ENCODE measurements at regions not wholly inside any gene's neighbourhood (a gene's known extent, or its start where the extent isn't known, plus 50 kb on each side); places are given as distances from the start of the nearest gene placed in this dataset.

DNA sequence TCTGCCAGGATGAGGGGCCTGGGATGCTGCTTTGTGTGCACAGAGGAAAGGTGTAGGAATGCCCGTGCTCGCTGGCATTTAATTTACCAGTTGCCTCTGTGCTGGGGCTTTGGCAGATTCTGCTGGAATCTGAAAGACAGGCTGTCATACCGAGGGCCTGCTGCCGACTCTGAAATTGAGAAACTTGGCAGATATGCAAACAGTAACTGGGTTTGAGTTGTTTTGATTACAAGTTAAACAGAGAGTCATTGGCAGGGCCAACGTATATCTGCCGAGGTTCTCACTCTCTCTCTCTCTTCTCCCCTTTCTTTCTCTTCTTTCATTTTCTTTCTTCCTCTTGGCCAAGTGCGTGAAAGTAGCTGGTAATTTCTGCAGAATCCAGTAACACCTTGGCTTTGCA lies 618.7 kb downstream of the VRK1 start:
- Histone ChIP-seq H3K4me1 (no peaks in the 10 kb centered on the region), H3K27ac (no peak overlapping the region), H3K9me3 (no peaks in the 10 kb centered on the region), H3K36me3 (no peaks in the 10 kb centered on the region), H3K27me3 (peaks cover 17% of the 10 kb centered on the region), H3K4me3 (replicated peaks in 1 of 3) (no peak overlapping the region)
- no peak for DNase-seq
- intact Hi-C loops (cut with DNase I), result no loop called here
- TF ChIP-seq POLR2A (IDR thresholded peaks at IDR 0.05), result no peak
- TF ChIP-seq, protein P1, sequence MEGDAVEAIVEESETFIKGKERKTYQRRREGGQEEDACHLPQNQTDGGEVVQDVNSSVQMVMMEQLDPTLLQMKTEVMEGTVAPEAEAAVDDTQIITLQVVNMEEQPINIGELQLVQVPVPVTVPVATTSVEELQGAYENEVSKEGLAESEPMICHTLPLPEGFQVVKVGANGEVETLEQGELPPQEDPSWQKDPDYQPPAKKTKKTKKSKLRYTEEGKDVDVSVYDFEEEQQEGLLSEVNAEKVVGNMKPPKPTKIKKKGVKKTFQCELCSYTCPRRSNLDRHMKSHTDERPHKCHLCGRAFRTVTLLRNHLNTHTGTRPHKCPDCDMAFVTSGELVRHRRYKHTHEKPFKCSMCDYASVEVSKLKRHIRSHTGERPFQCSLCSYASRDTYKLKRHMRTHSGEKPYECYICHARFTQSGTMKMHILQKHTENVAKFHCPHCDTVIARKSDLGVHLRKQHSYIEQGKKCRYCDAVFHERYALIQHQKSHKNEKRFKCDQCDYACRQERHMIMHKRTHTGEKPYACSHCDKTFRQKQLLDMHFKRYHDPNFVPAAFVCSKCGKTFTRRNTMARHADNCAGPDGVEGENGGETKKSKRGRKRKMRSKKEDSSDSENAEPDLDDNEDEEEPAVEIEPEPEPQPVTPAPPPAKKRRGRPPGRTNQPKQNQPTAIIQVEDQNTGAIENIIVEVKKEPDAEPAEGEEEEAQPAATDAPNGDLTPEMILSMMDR (IDR thresholded peaks at IDR 0.05), result no peak
- 25 to 29% methylated on average over 7 of the region's 7 CpGs for WGBS, 2 donors

GRCh38 chr14:97416550-97416949 lies 619.4 kb downstream of the VRK1 start:
- WGBS, 2 donors, result 90 to 92% methylated on average over 5 of the region's 5 CpGs
- Histone ChIP-seq H3K27ac (no peak overlapping the region), H3K27me3 (peaks cover 17% of the 10 kb centered on the region), H3K4me3 (replicated peaks in 1 of 3) (no peak overlapping the region), H3K36me3 (no peaks in the 10 kb centered on the region), H3K4me1 (no peaks in the 10 kb centered on the region), H3K9me3 (no peaks in the 10 kb centered on the region)
- TF ChIP-seq, protein P1 (IDR thresholded peaks at IDR 0.05), result no peak
- no peak for TF ChIP-seq POLR2A (IDR thresholded peaks at IDR 0.05)
- intact Hi-C loops (cut with DNase I), result no loop called here
- no peak for DNase-seq

DNA sequence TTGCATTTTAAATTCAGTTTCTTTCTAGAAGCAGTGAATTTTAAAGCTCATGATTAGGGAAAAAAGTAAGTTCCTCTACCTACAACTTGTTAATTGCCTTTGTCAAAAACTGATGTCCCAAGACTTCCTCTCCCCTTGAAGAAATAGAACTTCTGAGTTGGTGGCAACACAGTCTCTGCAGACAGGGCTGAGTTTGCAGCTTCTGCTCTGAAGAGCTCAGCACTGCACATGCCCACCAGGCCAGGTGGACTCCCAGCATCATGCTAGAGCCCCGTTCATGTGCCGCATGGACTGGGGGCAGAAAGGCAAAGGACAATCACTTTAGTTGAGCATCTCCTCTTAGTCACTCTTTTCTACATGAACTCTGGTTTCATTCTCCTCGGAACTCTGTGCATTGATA lies 620.1 kb downstream of the VRK1 start:
- no peak overlapping the region for H3K27ac ChIP-seq
- H3K4me1 ChIP-seq, result no peaks in the 10 kb centered on the region
- intact Hi-C loops (cut with DNase I), result no loop called here
- H3K9me3 ChIP-seq, result no peaks in the 10 kb centered on the region
- DNase-seq, result no peak
- no peaks in the 10 kb centered on the region for H3K36me3 ChIP-seq
- H3K4me3 ChIP-seq (replicated peaks in 1 of 3), result no peak overlapping the region
- whole genome bisulfite sequencing, 2 donors, result 91 to 95% methylated on average over 3 of the region's 3 CpGs
- no peak for TF ChIP-seq POLR2A (IDR thresholded peaks at IDR 0.05)
- TF ChIP-seq, protein P1 (IDR thresholded peaks at IDR 0.05), result no peak
- H3K27me3 ChIP-seq, result peaks cover 17% of the 10 kb centered on the region

DNA sequence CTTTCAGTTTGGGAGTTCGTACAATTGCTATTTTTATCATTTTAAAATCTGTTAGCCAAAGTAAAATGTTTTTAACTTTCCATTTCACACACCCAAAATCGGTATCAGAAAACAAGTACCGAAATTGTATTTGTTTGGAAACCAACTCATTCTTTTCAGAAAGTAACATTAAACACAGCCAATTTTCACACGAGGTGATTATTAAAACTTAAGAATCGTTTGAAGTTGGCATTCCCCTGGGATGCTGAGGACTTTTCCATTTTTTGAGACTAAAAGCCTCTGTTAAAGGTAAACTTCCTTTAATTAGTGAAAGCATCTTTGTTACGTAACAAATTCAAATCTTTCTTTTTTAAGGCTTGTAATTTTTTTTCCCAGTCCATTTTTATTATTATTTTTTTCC lies 623.0 kb downstream of the VRK1 start:
- H3K36me3 ChIP-seq, result no peaks in the 10 kb centered on the region
- H3K4me1 ChIP-seq, result no peaks in the 10 kb centered on the region
- no peaks in the 10 kb centered on the region for H3K27me3 ChIP-seq
- H3K9me3 ChIP-seq, result no peaks in the 10 kb centered on the region
- DNase-seq, result no peak
- TF ChIP-seq, protein P1 (IDR thresholded peaks at IDR 0.05), result no peak
- no peak for TF ChIP-seq POLR2A (IDR thresholded peaks at IDR 0.05)
- intact Hi-C loops (cut with DNase I), result no loop called here
- WGBS, 2 donors, result 79% methylated on average over 6 of the region's 6 CpGs
- no peak overlapping the region for H3K4me3 ChIP-seq (replicated peaks in 1 of 3)
- no peak overlapping the region for H3K27ac ChIP-seq

DNA sequence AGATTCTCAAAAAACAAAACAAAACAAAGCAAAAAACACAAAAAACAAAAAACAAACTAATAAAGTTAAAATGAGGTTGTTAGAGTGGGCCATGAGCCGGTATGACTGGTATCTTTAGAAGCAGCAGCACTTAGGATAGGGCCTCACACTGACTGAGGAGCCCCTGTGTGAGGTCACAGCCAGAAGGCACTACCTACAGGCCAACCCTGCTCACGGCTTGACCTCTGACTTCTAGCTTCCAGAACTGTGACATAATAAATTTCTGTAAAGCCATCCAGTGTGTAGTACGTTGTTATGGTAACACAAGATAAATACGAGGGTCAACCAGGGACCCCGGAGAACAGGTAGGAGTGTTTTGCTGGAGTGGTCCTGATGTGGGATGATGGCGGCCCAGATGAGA lies 629.6 kb downstream of the VRK1 start:
- H3K4me1 ChIP-seq, result no peaks in the 10 kb centered on the region
- WGBS, 2 donors, result 83 to 84% methylated on average over 6 of the region's 6 CpGs
- H3K36me3 ChIP-seq, result no peaks in the 10 kb centered on the region
- H3K4me3 ChIP-seq (replicated peaks in 1 of 3), result no peak overlapping the region
- TF ChIP-seq, protein P1 (IDR thresholded peaks at IDR 0.05), result no peak
- no peak for TF ChIP-seq POLR2A (IDR thresholded peaks at IDR 0.05)
- no peaks in the 10 kb centered on the region for H3K9me3 ChIP-seq
- intact Hi-C loops (cut with DNase I), result no loop called here
- no peak for DNase-seq
- H3K27ac ChIP-seq, result no peak overlapping the region
- H3K27me3 ChIP-seq, result no peaks in the 10 kb centered on the region
